Stimulated activated CD8-positive, alpha-beta memory T cell treated with anti-CD3 and anti-CD28 coated beads, Interleukin-15, amount 100 ng/mL, for 48 hours (primary cell): ENCODE measurements at regions not wholly inside any gene's neighbourhood (a gene's known extent, or its start where the extent isn't known, plus 50 kb on each side); places are given as distances from the start of the nearest gene placed in this dataset.

Experiments
- DNase-seq, 2 donors: peaks; one replicate each; pipeline ENCODE4 v3.0.0-alpha.2; 2020; ENCODE audit warnings: low read depth in 2 of 2

- no peak for DNase-seq
Observed at GRCh38 chr6:169949511-169950097, 198.2 kb downstream of the ERMARD start.

DNA sequence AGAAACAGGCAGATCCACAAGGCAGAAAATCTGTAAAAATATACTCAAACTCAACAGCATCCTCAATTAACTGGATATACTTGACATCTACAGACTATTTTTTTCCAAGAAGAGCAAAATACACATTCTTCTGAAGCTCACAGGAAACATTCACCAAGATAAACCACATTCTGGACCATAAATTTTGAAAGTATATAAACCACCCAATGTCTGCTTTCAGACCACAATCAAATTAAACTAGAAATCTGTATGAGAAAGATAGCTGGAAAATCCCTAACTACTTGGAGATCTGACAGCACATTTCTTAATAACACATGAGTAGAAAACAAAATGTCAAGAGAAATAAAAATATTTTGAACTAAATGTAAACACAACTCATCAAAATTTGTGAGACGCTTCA is 195.5 kb downstream of the ERMARD start:
- DNase-seq: no peak

DNA sequence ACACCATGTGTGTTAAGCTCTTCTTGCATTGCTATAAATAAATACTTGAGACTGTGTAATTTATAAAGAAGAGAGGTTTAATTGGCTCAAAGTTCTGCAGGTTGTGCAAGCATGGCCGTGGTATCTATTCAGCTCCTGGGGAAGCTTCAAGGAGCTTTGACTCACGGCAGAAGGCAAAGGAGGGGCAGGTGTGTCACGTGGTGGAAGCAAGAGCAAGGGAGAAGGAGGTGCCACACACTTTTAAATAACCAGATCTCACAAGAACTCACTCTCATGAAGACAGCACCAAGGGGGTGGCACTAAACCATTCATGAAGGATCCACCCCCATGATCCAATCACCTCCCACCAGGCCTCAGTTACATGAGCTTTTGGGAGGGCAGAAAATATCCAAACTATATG is 193.7 kb downstream of the ERMARD start:
- DNase-seq: no peak

- DNase-seq: no peak
Observed at GRCh38 chr6:169944415-169944814, 193.0 kb downstream of the ERMARD start.

DNA sequence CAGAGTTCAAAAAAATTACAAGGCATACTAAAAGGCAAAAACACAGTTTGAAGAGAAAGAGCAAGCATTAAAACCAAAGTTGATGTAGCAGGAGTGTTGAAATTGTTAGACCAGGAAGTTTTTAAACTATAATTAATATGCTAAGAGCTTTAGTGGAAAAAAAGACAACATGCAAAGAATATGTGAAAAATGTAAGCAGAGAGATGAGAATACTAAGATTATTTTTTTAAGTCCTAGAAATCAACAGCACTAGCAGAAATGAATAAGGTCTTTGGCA is 192.6 kb downstream of the ERMARD start:
- no peak for DNase-seq

GRCh38 chr6:169943241-169944060 is 192.0 kb downstream of the ERMARD start:
- no peak for DNase-seq

DNA sequence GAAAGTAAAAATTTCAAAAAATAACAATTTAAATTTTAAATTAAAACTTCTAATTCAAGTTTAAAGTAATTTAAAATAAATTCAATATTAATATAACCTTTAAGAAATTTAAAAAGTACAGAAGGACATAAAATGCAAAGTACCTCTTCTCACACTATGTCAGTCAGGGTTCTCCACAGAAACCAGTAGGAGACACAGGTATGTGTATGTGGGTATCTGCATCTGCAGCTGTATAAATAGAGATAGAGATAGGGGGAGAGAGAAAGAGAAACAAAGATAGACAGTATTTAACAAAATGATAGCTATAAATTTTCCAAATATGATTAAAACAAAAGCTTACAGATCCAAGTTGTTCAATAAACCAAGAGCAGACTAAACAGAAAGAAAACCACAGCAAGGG is 190.8 kb downstream of the ERMARD start:
- no peak for DNase-seq

GRCh38 chr6:169940481-169941271 is 189.3 kb downstream of the ERMARD start:
- no peak for DNase-seq

GRCh38 chr6:169939554-169940164 is 188.2 kb downstream of the ERMARD start:
- DNase-seq: no peak

DNA sequence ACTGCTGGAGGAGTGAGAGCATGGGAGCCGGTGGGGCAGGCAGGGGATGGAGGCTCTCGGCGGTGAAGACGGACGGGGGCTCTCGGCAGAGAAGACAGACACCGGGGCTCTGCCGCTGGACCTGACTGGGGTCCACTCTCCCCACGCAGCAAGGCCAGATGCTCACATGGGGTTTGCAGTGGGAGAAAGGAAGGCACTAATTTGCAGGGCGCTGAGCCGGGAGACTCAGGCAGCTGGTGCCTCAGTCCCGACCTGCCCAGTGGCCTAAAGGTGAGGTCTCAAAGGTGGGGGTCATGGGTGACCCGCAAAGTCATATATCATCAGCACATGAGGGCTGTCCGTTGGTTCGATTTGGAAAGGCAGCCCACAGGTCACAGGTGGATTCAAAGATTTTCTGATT is 187.3 kb downstream of the ERMARD start:
- no peak for DNase-seq

GRCh38 chr6:169938262-169938701 is 186.9 kb downstream of the ERMARD start:
- no peak for DNase-seq

GRCh38 chr6:169937389-169938261 is 186.2 kb downstream of the ERMARD start:
- DNase-seq: no peak

DNA sequence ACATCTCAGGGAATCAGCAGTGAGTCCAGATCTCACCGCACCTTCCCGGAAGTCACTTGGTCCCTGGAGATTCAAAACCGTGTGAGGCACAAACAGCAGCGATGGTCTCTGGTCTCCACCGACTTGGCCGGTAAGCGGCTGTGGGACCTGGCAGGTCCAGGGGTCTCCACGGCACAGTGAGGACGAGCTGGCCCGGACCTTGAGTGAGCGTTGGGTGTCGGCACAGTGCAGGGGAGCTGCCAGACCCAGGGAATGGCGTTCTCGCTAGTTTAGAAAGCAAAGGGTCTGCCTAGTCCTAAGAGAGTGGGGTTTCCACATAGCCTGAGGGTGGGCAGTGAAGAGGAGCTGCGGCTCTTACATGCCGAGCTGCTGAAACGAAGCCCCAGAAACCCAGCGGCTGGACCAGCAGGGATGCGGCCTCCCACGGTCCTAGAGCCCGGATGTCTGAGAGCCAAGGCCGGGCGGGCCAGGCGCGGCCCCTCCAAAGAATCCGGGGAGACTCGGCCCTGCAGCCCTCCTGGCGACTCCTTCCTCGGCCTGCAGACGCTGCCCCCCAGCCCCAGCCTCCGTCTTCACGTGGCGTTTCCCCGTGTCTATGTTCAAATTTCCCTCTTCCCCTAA is 185.0 kb downstream of the ERMARD start:
- DNase-seq: no peak

DNA sequence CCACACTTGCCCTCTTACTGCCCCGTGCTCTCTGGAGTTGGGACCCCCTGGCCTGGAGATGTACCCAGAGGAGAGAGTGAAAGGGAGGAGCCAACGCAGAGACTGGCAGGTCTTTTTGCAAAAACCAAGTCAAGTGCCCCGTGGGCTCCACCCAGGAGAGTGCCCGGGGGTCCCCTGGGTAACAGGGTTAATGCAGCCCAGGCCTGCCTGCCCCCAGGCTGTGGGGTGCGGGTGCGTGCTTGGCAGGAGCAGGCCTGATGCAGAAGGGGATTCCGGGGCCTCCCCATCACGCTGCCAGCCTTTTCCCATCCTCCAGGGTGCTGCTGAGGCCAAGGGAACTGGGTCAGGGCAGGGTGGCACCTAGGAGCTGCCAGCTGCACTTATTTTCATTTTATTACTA is 184.4 kb downstream of the ERMARD start:
- DNase-seq: no peak

- no peak for DNase-seq
Observed at GRCh38 chr6:169935348-169935718, 183.9 kb downstream of the ERMARD start.

- DNase-seq: no peak
Observed at GRCh38 chr6:169934699-169935347, 183.4 kb downstream of the ERMARD start.

GRCh38 chr6:169933839-169934698 is 182.6 kb downstream of the ERMARD start:
- DNase-seq: no peak

DNA sequence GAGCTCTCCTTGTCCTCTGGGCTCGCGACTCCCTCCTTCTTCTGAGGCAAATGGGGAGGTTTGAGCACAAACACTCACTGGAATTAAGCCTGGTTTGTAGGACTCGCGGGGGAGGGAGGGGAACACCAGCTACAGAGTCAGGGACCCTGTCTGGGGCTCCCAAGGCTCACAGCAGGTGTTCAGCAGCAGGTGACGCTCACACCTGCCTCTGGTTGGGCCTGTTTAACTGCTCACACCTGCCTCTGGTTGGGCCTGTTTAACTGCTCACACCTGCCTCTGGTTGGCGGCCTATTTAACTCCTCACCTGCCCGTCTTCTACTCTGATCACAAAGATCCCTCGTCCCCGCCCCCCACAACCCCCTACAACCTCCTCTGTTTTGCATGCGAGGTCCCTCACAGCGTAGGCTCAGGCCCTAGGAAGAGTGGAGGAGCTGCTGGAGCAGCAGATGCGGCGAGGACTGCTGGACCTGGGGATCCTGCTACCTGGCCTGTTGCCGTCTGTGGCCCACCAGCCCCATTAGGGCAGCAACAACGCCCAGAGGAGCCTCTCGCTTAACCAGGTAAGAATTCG is 181.9 kb downstream of the ERMARD start:
- no peak for DNase-seq

GRCh38 chr6:169932491-169932890 is 181.1 kb downstream of the ERMARD start:
- DNase-seq: no peak
